ENCODE measurements at regions not wholly inside any gene's neighbourhood (a gene's known extent, or its start where the extent isn't known, plus 50 kb on each side); places are given as distances from the start of the nearest gene placed in this dataset.
A peak's percentile ranks its signal among the peaks of the same experiment; 100 is the strongest.

GRCh38 chr3:64825404-64826120, 137.8 kb upstream of the ADAMTS9 start:
- Histone ChIP-seq H3K36me3 (ENCODE audit: control insufficient read depth, insufficient read depth, low read length) (no peaks in the 10 kb centered on the region), H3K4me3 (ENCODE audit: low read length) (no peak overlapping the region), H3K9me3 (ENCODE audit: control insufficient read depth, low read length) (no peaks in the 10 kb centered on the region), H3K27me3 (ENCODE audit: control insufficient read depth, insufficient read depth, low read length, poor library complexity, severe bottlenecking) (no peaks in the 10 kb centered on the region), H3K9ac (ENCODE audit: extremely low read depth, low read length, poor library complexity, severe bottlenecking) (no peak overlapping the region), H3K27ac (ENCODE audit: low read depth, low read length) (no peak overlapping the region), H3K4me1 (ENCODE audit: control insufficient read depth, insufficient read depth, low read length) (no peaks in the 10 kb centered on the region)
- Mint-ChIP-seq H3K9me3 (no peaks in the 10 kb centered on the region), H3K36me3 (ENCODE audit: low read depth) (no peaks in the 10 kb centered on the region), H3K27ac (no peak overlapping the region), H3K4me3 (no peak overlapping the region), H3K27me3 (ENCODE audit: insufficient read depth) (no peaks in the 10 kb centered on the region), H3K4me1 (peaks cover 45% of the 10 kb centered on the region)
- no peak for DNase-seq
- TF ChIP-seq, protein P1, sequence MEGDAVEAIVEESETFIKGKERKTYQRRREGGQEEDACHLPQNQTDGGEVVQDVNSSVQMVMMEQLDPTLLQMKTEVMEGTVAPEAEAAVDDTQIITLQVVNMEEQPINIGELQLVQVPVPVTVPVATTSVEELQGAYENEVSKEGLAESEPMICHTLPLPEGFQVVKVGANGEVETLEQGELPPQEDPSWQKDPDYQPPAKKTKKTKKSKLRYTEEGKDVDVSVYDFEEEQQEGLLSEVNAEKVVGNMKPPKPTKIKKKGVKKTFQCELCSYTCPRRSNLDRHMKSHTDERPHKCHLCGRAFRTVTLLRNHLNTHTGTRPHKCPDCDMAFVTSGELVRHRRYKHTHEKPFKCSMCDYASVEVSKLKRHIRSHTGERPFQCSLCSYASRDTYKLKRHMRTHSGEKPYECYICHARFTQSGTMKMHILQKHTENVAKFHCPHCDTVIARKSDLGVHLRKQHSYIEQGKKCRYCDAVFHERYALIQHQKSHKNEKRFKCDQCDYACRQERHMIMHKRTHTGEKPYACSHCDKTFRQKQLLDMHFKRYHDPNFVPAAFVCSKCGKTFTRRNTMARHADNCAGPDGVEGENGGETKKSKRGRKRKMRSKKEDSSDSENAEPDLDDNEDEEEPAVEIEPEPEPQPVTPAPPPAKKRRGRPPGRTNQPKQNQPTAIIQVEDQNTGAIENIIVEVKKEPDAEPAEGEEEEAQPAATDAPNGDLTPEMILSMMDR (conservative IDR thresholded peaks at IDR 0.05) = no peak
- WGBS, 2 experiments (ENCODE audit: insufficient coverage in 1 of 2, insufficient read length in 1 of 2) = 71 to 80% methylated on average over 2 of the region's 2 CpGs

DNA sequence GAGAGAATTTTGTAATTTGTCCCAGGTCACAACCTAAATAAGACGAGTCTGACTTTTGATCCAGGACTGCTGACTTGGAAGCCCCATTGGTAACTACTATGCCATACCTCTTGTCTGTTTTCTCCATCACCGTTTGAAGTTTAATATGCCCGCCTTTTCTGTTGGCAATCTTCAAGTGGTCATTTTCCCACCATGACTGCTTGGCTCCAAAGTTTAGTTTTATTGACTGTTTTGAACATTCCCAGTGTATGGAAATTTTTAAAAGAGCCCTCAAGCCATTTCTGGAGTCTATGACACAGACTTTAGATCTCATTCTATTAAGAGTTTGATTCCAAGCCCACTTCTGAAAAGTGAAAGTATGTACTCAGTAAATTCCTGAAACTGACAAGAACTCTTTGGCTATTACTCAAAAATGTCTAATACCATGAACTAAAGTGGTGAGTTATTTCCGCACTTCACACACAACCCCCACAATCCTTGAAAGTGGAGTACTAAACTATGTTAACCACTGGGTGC, 136.7 kb upstream of the ADAMTS9 start:
- 95 to 100% methylated on average over 1 to 4 of the region's 4 CpGs for WGBS, 2 experiments (ENCODE audit: insufficient coverage in 1 of 2, insufficient read length in 1 of 2)

DNA sequence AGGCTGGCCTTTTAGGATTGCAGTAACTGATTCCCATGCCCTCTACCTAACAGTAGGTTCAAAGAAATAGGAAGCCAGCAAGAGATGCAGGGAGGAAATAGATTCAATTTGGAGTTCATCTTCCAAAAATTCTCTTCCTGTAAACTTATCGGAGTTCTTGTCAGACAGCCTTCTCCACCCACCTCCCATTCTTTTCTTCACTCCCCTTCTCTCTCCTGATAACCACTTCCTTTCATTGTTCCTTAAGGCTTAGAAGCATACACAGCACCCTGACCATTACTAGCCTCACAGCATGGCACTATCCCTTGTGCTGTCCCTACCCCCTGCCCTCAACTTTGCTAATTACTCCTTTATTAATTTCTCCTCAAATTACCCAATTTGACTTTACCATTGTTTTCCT, 130.4 kb upstream of the ADAMTS9 start:
- no peak overlapping the region for H3K9ac ChIP-seq (ENCODE audit: extremely low read depth, low read length, poor library complexity, severe bottlenecking)
- H3K9me3 Mint-ChIP-seq = peaks cover 4% of the 10 kb centered on the region
- 76% methylated on average over 1 of the region's 1 CpG; no CpG with 5 or more reads in 1 of the 2 experiments for WGBS, 2 experiments (ENCODE audit: insufficient coverage in 1 of 2, insufficient read length in 1 of 2)
- no peak overlapping the region for H3K27ac ChIP-seq (ENCODE audit: low read depth, low read length)
- H3K4me1 ChIP-seq (ENCODE audit: control insufficient read depth, insufficient read depth, low read length) = peaks cover 11% of the 10 kb centered on the region
- peak overlapping the region; percentile 57 for H3K4me3 ChIP-seq (ENCODE audit: low read length)
- TF ChIP-seq, protein P1 (conservative IDR thresholded peaks at IDR 0.05) = no peak
- no peak overlapping the region for H3K4me3 Mint-ChIP-seq
- DNase-seq = no peak
- H3K9me3 ChIP-seq (ENCODE audit: control insufficient read depth, low read length) = no peaks in the 10 kb centered on the region
- H3K4me1 Mint-ChIP-seq = peaks cover 36% of the 10 kb centered on the region
- no peaks in the 10 kb centered on the region for H3K36me3 ChIP-seq (ENCODE audit: control insufficient read depth, insufficient read depth, low read length)
- H3K36me3 Mint-ChIP-seq (ENCODE audit: low read depth) = no peaks in the 10 kb centered on the region
- H3K27me3 Mint-ChIP-seq (ENCODE audit: insufficient read depth) = peaks cover 3% of the 10 kb centered on the region
- no peak overlapping the region for H3K27ac Mint-ChIP-seq
- H3K27me3 ChIP-seq (ENCODE audit: control insufficient read depth, insufficient read depth, low read length, poor library complexity, severe bottlenecking) = no peaks in the 10 kb centered on the region

More for the DNA sequence above, 136.7 kb upstream of the ADAMTS9 start:
- no peak overlapping the region for H3K4me3 ChIP-seq (ENCODE audit: low read length)
- H3K4me1 ChIP-seq (ENCODE audit: control insufficient read depth, insufficient read depth, low read length) = no peaks in the 10 kb centered on the region
- DNase-seq = no peak
- H3K9me3 ChIP-seq (ENCODE audit: control insufficient read depth, low read length) = no peaks in the 10 kb centered on the region
- no peak overlapping the region for H3K27ac ChIP-seq (ENCODE audit: low read depth, low read length)
- Mint-ChIP-seq H3K4me1 (peaks cover 45% of the 10 kb centered on the region), H3K9me3 (no peaks in the 10 kb centered on the region), H3K36me3 (ENCODE audit: low read depth) (no peaks in the 10 kb centered on the region), H3K27me3 (ENCODE audit: insufficient read depth) (no peaks in the 10 kb centered on the region), H3K4me3 (no peak overlapping the region), H3K27ac (no peak overlapping the region)
- H3K27me3 ChIP-seq (ENCODE audit: control insufficient read depth, insufficient read depth, low read length, poor library complexity, severe bottlenecking) = no peaks in the 10 kb centered on the region
- no peaks in the 10 kb centered on the region for H3K36me3 ChIP-seq (ENCODE audit: control insufficient read depth, insufficient read depth, low read length)
- no peak overlapping the region for H3K9ac ChIP-seq (ENCODE audit: extremely low read depth, low read length, poor library complexity, severe bottlenecking)
- TF ChIP-seq, protein P1 (conservative IDR thresholded peaks at IDR 0.05) = no peak

Data from endodermal cell (in vitro differentiated cells).